ENCODE measurements at regions not wholly inside any gene's neighbourhood (a gene's known extent, or its start where the extent isn't known, plus 50 kb on each side); places are given as distances from the start of the nearest gene placed in this dataset.

DNA sequence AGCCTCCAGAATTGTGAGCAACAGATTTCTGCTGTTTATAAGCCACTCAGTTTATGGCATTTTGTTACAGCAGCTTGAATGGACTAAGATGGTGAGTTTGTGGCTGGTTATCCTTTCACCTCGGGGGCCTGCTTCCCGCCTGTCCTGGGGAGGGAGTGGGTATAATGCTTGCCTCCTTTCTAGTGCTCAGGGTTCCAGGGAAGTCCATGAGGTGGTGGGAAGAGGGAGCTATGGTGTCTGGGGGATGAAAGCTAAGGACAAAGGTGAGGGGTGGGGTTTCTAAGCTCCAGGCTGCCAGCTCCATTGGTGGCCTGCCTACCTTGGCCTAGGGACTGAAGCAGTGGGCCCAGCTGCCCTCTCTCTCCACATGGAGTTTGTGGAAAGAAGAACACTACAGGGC is 50.2 kb upstream of the SDK2 start:
- no peaks in the 10 kb centered on the region for H3K27me3 ChIP-seq
- no peaks in the 10 kb centered on the region for H3K9me3 ChIP-seq
- peaks cover 0 to 7% of the 10 kb centered on the region in 2 donors for H3K4me1 ChIP-seq
- DNase-seq, result no peak
- H3K4me3 ChIP-seq, result no peak overlapping the region
- ATAC-seq, result no peak
- H3K27ac ChIP-seq, result no peak overlapping the region
- intact Hi-C loops (cut with DNase I), result no loop called here
- TF ChIP-seq, protein P1, sequence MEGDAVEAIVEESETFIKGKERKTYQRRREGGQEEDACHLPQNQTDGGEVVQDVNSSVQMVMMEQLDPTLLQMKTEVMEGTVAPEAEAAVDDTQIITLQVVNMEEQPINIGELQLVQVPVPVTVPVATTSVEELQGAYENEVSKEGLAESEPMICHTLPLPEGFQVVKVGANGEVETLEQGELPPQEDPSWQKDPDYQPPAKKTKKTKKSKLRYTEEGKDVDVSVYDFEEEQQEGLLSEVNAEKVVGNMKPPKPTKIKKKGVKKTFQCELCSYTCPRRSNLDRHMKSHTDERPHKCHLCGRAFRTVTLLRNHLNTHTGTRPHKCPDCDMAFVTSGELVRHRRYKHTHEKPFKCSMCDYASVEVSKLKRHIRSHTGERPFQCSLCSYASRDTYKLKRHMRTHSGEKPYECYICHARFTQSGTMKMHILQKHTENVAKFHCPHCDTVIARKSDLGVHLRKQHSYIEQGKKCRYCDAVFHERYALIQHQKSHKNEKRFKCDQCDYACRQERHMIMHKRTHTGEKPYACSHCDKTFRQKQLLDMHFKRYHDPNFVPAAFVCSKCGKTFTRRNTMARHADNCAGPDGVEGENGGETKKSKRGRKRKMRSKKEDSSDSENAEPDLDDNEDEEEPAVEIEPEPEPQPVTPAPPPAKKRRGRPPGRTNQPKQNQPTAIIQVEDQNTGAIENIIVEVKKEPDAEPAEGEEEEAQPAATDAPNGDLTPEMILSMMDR (IDR thresholded peaks at IDR 0.05), result no peak
- H3K36me3 ChIP-seq, result no peaks in the 10 kb centered on the region

DNA sequence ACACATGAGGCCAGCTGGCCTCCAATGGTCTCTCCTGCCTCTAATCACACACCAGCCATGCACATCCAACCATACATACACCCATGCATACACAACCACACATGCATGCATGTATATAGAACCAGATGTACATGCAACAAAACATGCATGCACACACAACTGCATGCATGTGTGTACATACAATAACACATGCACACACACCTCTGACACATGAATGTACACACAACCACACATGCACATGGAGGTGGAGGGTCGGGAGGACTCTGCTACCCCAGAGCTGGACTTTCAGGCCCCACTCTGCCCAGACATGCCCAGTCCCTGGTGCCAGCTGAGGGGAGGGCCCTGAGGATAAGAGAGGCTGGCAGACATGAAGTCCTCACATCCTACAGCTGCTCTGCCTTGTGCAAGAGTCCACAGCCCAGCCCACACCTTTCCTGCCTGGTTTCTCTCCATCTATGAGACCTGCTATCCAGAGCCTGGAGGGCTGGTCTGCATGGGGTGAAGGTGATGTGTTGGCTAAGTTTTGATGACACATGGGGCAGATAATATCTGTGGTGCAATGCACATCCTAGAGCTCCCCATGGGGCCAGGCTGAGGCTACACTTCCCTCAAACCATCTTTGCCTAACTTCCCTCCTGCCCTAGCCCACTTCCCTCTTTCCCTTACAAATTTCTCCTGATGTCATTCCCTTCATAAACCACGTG is 50.9 kb upstream of the SDK2 start:
- Histone ChIP-seq H3K27ac (no peak overlapping the region), H3K4me3 (no peak overlapping the region), H3K9me3 (no peaks in the 10 kb centered on the region), H3K36me3 (no peaks in the 10 kb centered on the region), H3K4me1 (peaks cover 0 to 7% of the 10 kb centered on the region in 2 donors), H3K27me3 (no peaks in the 10 kb centered on the region)
- ATAC-seq, result no peak
- TF ChIP-seq, protein P1 (IDR thresholded peaks at IDR 0.05), result no peak
- no peak for DNase-seq
- intact Hi-C loops (cut with DNase I), result no loop called here

DNA sequence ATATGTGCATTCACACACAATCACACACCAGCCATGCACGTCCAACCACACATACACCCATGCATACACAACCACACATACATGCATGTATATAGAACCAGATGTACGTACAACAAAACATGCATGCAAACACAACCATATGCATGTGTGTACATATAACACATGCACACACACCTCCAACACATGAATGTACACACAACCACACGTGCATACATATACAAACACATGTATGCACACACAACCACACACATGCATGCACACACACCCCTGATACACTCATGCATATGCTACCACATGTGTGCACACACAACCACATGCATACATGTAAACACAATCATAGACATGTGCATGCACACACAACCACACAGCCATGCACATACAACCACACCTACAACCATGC is 52.0 kb upstream of the SDK2 start:
- intact Hi-C loops (cut with DNase I), result no loop called here
- TF ChIP-seq, protein P1 (IDR thresholded peaks at IDR 0.05), result no peak
- Histone ChIP-seq H3K4me1 (peaks cover 0 to 3% of the 10 kb centered on the region in 2 donors), H3K4me3 (no peak overlapping the region), H3K36me3 (no peaks in the 10 kb centered on the region), H3K9me3 (no peaks in the 10 kb centered on the region), H3K27ac (no peak overlapping the region), H3K27me3 (no peaks in the 10 kb centered on the region)
- no peak for DNase-seq
- no peak for ATAC-seq

DNA sequence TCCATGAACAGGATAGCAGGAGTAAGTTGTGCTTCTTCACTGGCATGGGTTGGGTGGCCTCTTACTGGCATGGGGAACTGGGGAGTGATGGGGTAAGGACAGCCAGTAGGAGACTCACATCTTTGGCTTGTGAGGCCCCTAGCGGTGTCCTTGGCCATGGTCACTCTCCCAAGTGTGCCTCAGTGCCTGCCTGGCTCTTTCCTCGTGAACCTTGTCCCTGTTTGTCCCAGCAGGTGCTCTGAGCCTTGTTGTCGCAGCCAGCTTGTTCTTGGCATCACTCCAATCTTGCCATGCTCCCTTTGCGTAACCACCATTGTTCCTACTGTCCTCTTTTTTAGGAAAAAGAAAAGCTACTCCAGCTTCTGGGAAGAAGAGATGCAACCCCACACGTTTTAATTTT is 53.6 kb upstream of the SDK2 start:
- no peak for DNase-seq
- H3K27ac ChIP-seq, result no peak overlapping the region
- TF ChIP-seq, protein P1 (IDR thresholded peaks at IDR 0.05), result no peak
- H3K4me1 ChIP-seq, result no peaks in the 10 kb centered on the region
- H3K9me3 ChIP-seq, result no peaks in the 10 kb centered on the region
- H3K4me3 ChIP-seq, result no peak overlapping the region
- no peak for ATAC-seq
- intact Hi-C loops (cut with DNase I), result no loop called here
- no peaks in the 10 kb centered on the region for H3K36me3 ChIP-seq
- no peaks in the 10 kb centered on the region for H3K27me3 ChIP-seq

DNA sequence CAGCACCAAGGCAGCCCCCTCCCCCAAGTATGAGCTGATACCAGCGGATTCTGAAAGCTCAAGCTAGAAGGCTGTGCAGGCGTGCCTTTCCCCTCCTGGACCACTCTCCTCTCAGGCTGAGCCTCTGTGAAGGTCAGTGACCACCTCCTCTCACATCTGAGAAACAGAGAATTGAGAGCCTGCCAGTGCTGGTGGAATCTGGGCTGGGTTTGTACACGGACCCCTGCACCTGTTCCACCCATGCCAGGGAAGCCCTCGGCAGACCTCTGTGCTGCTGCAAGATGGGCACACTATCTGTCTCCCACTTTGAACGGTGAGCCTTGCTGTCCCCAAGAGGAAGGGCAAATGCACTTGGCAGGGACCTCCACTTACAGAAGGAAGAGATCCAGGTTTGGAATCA is 54.7 kb upstream of the SDK2 start:
- Histone ChIP-seq H3K4me1 (no peaks in the 10 kb centered on the region), H3K9me3 (no peaks in the 10 kb centered on the region), H3K36me3 (no peaks in the 10 kb centered on the region), H3K27me3 (peaks cover 0 to 4% of the 10 kb centered on the region in 2 donors), H3K27ac (no peak overlapping the region), H3K4me3 (no peak overlapping the region)
- intact Hi-C loops (cut with DNase I), result no loop called here
- no peak for ATAC-seq
- TF ChIP-seq, protein P1 (IDR thresholded peaks at IDR 0.05), result no peak
- no peak for DNase-seq

Data from left lung (tissue), 4 donors.